ENCODE measurements at regions not wholly inside any gene's neighbourhood (a gene's known extent, or its start where the extent isn't known, plus 50 kb on each side); places are given as distances from the start of the nearest gene placed in this dataset.
"Not testable (repeated sequence)": the region's sequence is repeated elsewhere in the genome, so short reads cannot be mapped to it uniquely, and the experiment has no call there.

DNA sequence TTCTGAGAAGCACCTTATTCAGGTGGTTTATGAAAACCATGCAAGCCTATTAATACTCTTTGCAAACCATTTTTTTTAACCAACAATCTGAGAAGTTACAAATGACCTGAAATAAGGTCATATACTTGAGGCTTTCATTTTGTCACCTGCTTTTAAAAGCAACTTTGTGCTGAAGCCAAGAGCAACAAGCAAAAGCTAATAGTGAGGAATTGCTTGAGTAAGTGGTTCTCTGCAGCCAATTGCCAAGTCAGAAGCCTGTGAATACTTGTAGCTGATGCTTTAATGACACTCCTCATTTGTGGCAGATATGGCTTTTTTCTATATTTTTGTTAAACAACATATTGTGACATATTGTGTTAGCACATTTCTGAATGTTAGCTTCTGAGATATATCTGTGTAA, 126.7 kb upstream of the ZNF608 start:
- DNase-seq, result no peak

DNA sequence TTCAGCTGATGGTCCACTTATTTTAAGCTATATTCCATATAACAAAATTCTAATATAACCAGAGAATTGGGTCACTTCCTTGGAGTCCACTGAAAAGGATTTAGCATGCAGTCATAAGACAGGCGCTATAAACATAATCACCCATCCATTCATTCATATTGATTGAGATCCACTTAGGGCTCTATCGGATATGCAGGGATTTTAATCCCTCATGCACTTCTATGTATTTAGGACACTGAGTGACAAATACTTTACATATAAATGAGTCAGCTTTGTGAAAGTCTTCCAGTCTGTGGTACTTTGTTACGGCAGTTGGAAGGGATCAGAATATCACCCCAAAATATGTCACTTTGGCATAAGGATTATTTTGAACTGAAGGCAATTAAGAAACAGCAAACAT, 127.3 kb upstream of the ZNF608 start:
- DNase-seq, result no peak

DNA sequence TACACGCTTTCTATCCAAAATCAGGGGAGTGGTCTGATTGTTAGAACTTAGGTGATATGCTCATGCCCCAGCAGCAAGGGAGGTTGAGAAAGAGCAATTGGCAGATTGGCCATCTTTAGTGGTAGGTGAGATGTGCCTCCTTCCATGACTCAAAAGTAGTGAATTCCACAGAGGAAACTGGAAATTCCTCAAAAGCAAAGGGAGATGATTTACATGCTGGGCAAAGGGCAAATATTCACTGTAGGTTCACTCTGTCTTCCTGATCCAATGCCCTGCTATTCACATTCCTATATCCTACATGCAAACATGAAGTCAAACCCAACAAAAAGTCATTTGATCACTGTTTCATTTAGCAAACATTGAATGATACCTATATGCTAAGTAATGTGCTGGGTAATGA, 130.1 kb upstream of the ZNF608 start:
- no peak for DNase-seq

DNA sequence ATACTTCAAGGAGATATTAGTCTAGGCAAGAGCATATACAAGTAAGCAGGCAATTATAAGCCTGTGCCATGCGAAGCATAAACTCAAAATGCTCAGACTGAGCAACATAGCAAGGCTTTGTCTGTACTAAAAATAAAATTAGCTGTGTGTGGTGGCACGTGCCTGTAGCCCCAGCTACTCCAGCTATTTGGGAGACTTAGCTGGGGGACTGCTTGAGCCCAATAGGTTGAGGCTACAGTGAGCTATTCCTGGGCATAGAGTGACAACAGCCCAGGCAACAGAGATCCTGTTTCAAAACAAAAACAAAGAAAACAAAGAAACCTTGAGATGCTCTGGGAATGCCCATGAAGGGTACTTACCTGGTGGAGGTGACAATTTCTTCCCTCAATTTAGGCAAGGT, 130.5 kb upstream of the ZNF608 start:
- no peak for DNase-seq

DNA sequence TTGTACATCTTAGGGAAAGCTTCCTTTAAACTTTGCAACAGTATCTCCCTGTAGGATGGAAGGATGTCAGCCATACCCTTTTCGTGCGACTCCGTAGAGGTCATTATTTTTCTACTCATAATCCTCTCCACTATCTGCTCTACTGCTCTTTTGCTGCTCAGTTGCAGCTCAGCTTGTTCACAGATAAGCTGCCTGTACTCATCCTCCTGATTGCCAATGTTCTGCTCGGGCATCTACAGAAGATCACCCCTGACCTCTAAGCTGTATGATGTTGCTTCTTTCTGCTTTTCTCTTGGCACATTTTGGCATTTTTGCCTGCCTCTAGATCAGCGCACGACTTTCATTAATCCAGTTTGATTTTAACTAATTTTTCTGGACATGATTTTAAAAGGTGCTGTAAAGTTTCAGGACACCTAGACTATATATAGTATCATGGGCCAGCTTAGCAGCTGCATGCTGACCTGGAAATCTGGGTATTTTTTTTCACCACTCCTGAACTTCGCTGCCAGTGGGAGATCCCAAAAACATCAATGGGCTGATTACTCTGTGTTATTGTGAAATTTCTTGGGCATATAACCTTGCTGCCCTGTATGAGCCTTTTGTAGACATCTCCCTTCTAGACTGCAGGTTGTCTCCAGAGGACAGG, 131.2 kb upstream of the ZNF608 start:
- no peak for DNase-seq

DNA sequence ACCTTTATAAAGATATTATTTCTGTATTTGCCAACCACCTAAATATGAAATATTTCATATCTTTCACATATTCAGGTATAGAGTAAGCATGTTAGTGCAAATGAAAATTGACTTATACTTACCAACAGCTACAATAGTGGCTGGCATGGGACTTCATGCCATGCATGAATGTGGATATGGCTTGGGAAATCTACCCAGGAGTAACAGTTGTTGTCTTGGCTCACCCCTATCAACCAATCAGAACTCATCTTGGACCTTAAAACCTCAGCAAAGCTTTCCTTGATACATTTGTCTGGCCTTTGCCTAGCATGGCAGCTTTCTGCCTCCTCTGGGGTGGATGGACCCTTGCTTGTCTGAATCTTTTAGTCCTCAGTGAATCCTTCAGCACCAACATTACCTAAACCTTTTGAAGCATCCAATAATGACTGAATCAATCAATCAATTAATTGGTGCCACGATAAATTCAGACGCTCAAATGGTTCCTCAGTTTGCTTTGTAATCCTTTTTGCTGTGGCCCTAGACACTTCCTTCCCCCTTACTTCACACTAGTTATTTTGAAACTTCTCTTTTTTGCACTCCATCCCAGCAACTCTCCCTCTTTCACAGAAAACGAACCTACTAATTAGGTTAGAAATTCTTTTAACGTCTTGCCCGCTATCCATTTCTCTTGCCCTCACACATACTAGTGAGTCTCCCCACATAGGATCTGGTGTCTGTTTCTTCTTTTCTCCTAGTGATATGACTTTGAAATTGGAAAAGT, 132.3 kb upstream of the ZNF608 start:
- DNase-seq, result no peak

DNA sequence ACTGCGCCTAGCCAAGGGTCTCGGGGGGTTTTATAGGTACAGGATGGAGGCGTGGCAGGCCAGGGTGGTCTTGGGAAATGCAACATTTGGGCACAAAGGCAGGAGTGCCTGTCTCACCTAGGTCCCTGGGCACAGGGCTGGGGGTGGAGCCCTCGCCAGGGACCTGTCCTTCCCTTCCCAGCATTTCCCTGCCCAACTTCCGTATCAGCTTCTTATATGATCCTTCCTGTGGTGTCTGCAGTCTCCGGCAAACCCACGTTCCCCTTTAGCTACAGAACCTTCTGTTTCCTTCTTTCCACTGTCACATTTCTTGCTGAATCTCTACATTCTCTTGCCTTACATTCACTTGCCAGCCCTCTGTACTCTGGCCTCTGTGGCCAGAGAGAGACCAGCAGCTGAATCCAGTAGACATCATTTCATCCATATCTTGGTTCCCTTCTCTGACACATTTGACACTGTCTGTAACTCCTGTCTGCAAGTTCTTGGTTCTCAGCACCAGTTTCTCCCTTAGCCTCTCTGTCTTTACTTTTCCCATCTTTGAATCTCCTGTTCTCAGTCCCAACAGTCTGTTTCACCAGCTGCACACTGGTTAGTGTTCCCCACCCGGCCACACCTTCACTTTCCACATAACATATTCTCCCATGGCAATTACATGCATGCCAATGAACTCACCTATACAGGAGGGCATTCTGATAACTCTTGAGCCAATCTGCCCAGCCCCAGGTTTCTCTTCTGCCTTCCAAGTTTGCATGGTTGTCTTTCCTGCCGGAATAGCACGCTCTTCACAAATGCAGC, 134.7 kb upstream of the ZNF608 start:
- no peak for DNase-seq

DNA sequence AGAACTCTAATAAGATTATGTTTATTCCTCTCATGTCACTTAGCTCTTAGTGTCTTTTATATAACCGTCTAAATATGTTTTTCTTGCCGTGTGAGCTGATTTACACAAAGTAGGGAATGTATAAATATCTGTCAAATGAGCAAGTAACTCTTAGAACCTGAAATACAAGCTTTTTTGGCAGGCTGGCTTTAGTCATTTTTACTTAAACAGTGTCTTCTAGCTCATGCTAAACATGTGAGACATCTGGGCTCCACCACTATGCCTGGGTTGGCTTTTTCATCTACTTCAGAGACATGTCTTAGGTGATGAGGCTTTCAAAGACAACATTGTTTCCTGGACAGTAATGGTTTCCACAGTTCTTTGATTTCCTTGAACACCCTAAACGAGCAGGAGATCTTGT, 137.2 kb upstream of the ZNF608 start:
- no peak for DNase-seq

DNA sequence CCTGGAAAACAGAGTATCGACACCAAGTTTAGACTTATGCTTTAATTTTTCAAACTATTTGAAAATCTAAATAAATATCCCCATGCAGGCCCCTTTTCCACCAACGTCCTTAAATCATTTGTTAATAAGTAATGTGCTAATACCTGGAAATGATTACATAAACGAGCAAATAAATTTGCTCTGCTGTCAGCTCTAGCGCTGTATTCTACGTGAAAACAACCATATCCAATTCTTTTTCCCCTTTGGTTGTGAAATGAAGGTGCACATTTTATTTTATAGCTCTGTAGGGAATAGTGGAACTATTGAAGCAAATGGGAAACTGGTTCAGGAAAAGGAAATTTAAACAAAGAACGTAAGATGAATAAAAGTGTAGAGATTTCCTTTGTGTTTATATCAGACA, 137.7 kb upstream of the ZNF608 start:
- DNase-seq, result no peak

DNA sequence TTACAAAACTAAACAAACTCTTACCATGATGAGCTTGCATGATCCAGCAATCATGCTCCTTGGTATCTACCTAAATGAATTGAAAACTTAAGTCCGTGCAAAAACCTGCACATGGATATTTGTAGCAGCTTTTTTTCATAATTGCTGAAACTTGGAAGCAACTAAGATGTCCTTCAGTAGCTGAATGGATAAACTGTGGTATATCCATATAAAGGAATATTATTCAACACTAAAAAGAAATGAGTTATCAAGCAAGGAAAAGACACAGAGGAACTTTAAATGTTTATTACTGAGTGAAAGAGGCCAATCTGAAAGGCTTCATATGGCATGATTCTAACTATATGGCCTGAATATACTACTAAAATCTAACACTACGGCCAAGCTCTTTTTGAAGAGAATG, 139.1 kb upstream of the ZNF608 start:
- DNase-seq, result no peak

DNA sequence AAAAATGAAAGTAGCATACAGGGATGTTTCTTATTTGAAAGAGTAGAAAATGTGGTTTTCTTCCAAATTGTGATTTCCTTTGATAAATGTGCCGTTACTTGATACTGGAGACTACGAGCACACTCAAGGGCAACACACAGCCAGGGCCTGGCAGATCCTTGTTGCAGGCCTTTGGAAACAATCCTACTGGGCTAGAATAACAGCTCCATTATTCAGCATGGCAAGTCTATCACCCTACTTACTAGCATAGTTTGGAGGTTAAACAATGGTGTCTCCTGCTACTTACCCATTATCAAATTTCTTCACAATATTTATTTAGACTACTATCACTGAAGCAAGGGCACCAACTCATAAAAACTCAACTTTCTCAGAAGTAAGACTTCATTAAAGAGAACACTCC, 140.8 kb upstream of the ZNF608 start:
- no peak for DNase-seq

DNA sequence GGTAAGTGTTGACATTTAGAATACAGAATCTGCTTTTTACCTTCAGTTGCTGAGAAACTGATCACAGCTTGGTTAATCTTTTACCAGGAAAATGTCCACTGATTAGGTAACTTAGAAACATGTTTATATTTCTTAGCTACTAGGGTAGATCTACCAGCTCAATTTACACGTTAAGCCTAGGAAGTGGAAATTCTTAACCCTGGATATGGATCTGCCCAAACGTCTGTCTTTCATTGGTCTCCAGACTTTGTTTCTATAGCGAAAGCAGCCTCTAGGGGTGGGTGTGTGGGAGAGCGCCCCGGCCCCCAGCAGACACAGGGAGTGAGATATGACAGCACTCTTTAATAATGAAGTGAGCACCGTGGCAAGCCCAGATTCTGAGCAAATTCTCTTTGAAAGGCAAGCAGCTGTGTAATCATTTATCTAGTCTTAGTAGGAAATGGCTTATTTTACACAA, 141.6 kb upstream of the ZNF608 start:
- DNase-seq, result no peak

DNA sequence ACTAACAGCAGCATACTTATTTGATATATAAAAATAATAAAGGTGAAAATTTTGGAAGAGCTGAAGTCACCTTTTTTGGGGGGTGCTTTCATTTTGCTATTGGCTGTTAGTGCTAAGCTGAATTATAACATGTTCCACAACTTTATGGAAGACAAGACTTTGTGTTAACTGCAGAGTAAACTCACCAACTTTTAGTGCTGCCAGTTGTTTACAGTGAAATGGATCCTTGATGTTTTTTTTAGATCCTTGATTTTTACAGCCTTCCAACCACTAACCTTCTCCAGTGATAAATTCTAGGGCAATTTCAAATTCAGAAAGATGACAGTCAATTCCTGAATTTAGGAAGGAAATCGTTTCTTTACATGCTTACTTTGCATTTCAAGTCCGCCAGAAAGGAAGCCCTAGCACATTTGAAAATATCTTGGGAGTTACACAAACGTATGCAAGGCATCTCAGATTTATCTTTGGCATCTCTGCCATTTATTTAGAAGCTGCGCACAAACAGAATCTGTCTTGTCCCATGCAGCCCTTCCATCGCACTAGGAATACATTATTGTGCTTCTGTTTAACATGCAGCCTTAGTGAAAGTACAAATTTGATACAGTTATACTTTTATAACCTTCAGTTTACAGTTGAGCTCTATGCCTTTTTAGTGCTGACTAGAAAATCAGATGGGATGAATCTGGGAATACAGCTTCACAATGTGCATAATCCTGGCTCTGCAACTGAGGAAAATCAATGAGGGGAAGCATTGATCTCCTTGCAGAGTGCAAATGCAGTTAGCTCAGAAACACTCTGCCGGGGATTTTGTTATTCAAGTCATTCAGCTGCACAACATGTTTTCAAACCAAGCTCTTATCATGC, 142.4 kb upstream of the ZNF608 start:
- DNase-seq, result no peak

DNA sequence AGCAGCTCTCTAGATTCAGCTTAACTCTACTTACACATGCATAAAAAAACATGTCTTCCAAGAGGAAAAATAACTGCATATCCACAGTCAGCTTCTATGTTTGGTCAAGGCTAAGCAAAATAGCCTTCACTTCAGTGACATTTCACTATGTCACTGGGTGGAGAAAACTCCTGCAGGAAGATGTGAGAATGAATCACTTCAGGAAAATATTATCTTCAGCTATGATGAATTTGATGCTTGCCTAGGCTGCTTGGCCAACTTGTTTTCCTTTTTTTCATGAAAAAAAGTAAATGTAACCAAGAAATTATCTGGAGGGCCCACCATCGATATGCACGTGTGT, 143.0 kb upstream of the ZNF608 start:
- no peak for DNase-seq

DNA sequence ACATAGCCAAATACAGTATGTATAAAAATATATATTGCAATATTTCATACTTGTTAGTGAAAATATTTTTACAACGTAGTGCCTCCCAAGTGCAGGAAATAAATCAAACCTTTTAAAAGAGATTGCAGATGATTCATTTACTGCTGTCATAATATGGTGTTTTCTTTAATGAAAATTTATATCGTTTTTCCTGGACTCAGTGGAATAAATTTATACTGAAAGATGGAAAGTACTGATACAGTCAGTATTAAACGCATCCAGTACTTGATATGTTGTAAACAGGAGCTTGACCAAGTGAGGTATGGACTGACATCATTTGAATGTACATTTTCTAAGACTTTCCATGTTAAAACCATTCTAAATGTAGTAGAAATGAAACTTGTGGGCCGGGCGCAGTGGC, 143.4 kb upstream of the ZNF608 start:
- DNase-seq, result no peak

DNA sequence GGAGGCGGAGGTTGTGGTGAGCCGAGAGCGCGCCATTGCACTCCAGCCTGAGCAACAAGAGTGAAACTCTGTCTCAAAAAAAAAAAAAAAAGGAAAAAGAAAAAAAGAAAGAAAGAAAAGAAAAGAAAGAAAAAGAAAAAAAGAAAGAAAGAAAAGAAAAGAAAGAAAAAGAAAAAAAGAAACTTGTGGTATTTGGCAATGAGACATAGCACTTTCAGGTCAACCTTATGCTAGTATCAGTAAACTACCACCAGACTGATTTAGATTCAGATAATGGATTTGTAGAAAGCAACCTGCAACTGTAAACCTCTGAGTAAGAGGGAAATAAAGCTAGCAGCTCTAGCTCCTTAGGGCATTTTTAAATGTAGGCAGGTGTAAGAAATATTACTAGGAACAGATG, 144.0 kb upstream of the ZNF608 start:
- DNase-seq, result not testable (repeated sequence)

DNA sequence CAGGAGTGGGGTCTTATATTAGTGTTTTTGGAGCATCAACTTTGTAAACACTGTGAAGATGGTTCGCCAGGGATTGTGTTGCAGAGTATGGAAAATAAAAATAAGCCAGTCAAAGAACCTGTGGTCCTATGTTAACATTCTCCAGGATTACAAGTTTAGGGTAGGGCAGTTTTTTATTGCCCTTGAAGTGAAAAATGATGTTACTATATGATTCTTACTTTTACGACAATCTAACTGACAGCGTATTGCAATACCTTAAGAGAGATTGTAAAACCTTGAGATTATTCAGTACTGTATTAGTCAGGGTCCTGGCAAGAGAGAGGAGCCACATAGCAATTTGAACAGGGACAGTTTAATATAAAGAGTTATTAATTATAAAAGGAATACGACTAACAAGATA, 144.7 kb upstream of the ZNF608 start:
- no peak for DNase-seq

DNA sequence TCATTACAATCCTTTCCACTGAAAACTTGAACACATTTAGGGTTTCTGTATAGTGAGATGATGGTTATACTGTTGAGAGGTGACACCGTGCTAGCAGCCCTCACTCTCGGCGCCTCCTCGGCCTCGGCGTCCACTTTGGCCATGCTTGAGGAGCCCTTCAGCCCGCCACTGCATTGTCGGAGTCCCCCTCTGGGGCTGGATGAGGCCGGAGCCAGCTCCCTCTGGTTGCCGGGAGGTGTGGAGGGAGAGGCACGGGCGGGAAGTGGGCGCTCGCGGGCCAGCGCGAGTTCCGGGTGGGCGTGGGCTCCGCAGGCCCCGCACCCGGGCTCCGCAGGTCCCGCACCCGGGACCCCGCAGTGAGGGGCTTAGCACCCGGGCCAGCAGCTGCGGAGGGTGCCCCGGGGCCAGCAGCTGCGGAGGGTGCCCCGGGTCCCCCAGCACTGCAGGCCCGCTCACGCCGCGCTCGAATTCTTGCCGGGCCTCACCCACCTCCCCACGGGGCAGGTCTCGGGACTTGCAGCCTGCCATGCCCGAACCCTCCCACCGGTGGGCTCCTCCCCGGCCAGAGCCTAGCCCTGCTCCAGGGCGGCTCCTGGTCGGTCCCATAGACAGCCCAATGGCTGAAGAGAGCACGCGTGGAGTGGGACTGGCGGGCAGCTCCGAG, 145.9 kb upstream of the ZNF608 start:
- no peak for DNase-seq

DNA sequence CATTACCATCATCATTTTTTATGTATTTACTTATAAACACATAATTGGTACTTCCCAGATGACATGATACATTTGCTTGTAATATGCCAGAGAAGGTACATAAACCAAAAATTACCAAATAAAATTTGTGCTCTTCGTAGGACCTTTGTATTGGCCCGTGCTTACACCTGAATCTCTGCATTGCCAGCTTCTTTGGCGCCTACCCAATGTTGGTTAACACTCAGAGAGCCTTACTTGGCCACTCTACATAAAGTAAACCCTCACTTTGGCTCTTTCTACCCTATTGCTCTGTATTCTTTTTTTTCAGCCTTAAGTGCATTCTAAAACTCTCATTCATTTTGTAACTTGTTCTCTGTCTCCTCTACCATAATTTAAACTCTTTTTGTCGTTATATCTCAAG, 148.1 kb upstream of the ZNF608 start:
- no peak for DNase-seq

DNA sequence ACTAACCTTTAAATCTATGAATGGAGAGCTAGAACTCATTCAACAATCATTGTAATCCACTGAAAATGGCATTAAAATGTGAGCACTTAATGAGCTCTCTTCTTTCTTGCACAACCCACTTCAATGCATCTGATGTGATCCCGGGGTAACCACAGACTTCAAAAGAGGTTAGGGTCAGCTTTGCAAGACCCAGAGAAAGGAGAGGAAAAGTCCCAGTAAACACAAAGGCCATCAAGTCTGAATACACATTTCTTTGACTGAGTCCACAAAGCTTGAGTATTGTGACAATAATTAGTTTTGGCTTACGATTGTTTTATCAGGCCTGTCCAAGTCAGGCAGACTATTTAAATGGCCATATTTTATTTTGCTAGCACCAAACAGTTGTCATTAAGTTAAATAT, 148.8 kb upstream of the ZNF608 start:
- no peak for DNase-seq

DNA sequence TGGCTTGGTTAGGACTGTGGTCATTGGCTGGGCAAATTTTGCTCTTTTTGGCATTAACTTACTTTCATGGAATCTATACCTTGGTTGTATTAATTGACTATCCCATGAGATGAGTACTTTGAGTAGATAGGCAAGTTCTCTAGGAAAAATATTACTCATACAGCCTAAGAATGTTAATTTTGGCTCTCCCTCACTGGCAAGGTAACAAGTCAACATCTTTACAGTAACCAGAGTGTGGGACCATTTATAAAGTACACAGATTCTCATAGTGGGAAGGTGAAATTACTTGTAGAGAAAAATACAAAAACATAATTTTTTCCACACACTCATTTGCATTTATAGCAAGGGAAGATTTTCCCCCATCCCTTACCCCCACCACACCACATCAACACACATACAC, 154.6 kb upstream of the ZNF608 start:
- no peak for DNase-seq

DNA sequence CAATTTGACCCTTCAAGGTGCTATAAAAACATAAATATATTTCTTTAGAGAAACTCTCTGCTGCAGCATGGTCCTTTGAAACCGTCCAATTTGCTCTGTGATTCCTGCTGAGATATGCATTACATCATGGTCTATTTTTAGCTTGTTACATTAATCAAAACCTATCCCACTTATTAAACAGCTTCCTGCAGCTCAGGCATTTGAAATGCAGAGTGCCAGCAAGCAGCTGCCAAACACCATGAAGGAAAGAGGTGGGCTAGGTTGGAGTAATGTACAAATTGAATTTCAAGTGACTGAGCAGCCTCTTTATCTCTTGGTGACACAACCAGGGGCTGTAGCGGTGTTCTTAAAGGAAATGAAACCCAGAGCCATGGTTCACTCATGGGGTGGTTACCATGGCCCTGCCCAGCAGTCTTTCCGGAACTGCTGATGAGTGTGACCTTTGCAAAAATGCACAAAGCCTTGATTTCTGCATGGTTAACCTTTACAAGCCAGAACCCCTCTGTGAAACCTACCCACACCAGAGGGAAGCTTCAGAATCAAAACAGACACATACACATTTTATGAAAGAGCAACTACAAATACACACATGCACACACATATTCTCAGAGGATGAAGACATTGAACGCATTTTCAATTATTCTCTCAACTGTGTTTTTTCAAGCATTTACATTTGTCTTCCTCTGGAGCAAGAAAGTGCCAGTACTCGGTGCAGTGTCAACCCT, 155.8 kb upstream of the ZNF608 start:
- DNase-seq, result no peak
